DOHH2 (cell line): ENCODE measurements at regions not wholly inside any gene's neighbourhood (a gene's known extent, or its start where the extent isn't known, plus 50 kb on each side); places are given as distances from the start of the nearest gene placed in this dataset.

Source experiments
- EZH2phosphoT487 ChIP-seq: fragments of 200-600 bp; sonication (generic); IDR thresholded peaks from 2 replicates; pipeline ENCODE4 v1.6.1; 2017; ENCODE audit warnings: borderline replicate concordance, mild to moderate bottlenecking, antibody characterized with exemption, low read length, moderate library complexity, mixed read lengths
- TF ChIP-seq, protein P1 (sequence below): fragments of 200-600 bp; sonication (generic); IDR thresholded peaks from one replicate; pipeline ENCODE4 v1.5.1; 2014; ENCODE audit warnings: antibody characterized with exemption, mild to moderate bottlenecking, low read depth, low read length; ENCODE audit not compliant: poor library complexity, severe bottlenecking

GRCh38 chr2:234867882-234868285, 83.9 kb upstream of the SH3BP4 start:
- TF ChIP-seq, protein P1, sequence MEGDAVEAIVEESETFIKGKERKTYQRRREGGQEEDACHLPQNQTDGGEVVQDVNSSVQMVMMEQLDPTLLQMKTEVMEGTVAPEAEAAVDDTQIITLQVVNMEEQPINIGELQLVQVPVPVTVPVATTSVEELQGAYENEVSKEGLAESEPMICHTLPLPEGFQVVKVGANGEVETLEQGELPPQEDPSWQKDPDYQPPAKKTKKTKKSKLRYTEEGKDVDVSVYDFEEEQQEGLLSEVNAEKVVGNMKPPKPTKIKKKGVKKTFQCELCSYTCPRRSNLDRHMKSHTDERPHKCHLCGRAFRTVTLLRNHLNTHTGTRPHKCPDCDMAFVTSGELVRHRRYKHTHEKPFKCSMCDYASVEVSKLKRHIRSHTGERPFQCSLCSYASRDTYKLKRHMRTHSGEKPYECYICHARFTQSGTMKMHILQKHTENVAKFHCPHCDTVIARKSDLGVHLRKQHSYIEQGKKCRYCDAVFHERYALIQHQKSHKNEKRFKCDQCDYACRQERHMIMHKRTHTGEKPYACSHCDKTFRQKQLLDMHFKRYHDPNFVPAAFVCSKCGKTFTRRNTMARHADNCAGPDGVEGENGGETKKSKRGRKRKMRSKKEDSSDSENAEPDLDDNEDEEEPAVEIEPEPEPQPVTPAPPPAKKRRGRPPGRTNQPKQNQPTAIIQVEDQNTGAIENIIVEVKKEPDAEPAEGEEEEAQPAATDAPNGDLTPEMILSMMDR: no peak
- TF ChIP-seq EZH2phosphoT487: no peak
